ENCODE measurements at regions not wholly inside any gene's neighbourhood (a gene's known extent, or its start where the extent isn't known, plus 50 kb on each side); places are given as distances from the start of the nearest gene placed in this dataset.

GRCh38 chr3:11696054-11696453 lies 52.3 kb upstream of the VGLL4 start:
- H3K4me1 ChIP-seq (ENCODE audit: control insufficient read depth, low read length) = no peaks in the 10 kb centered on the region
- no peaks in the 10 kb centered on the region for H3F3A ChIP-seq (ENCODE audit: control insufficient read depth, insufficient read depth)
- H3K4me2 ChIP-seq (ENCODE audit: low read length) = no peak overlapping the region
- TF ChIP-seq EZH2phosphoT487 (IDR thresholded peaks at IDR 0.05; ENCODE audit: borderline replicate concordance, low read length) (no peak), CTCF (IDR thresholded peaks at IDR 0.05; ENCODE audit: low read depth, low read length, poor library complexity, severe bottlenecking) (no peak)
- peaks cover 17% of the 10 kb centered on the region; the same call in 1 of the 2 replicates for H4K20me1 ChIP-seq (ENCODE audit: control insufficient read depth, insufficient read depth, low read depth, low read length)
- peaks cover 82% of the 10 kb centered on the region for H3K79me2 ChIP-seq (ENCODE audit: control insufficient read depth, low read length)
- no peaks in the 10 kb centered on the region for H3K27me3 ChIP-seq (ENCODE audit: control insufficient read depth, low read length)
- H3K9me2 ChIP-seq (replicated peaks; ENCODE audit: control insufficient read depth, low read length) = no peaks in the 10 kb centered on the region
- H3K9me3 ChIP-seq (ENCODE audit: control insufficient read depth, insufficient read depth, low read length) = no peaks in the 10 kb centered on the region
- H3K4me3 ChIP-seq (ENCODE audit: low read length) = no peak overlapping the region
- H3K27ac ChIP-seq (ENCODE audit: low read depth, low read length) = no peak overlapping the region
- peaks cover 43% of the 10 kb centered on the region for H3K36me3 ChIP-seq (ENCODE audit: control insufficient read depth, low read length)
